WTC11 (cell line): ENCODE measurements at regions not wholly inside any gene's neighbourhood (a gene's known extent, or its start where the extent isn't known, plus 50 kb on each side); places are given as distances from the start of the nearest gene placed in this dataset.

ENCODE experiments used
- ATAC-seq: fragments of 200-7000 bp; cut with Tn5 transposase; 2 replicates; pipeline ENCODE4 v1.10.0; 2021; ENCODE audit warnings: mild to moderate bottlenecking, moderate library complexity
- CTCF ChIA-PET: fragments of 300-600 bp; sonication (Branson Sonifier 250); formaldehyde crosslinking; loops from one replicate; lab custom pipeline; 2021; ENCODE audit warnings: antibody characterized with exemption; lab: Charles Lee
- POLR2A ChIA-PET: fragments of 350-600 bp; sonication (Branson Sonifier 250); formaldehyde crosslinking; loops from one replicate; lab custom pipeline; 2021; ENCODE audit warnings: antibody characterized with exemption; lab: Charles Lee
- DNase-seq: peaks from one replicate; pipeline ENCODE4 v3.0.0; 2021; ENCODE audit warnings: low spot score
- H3K27ac Mint-ChIP-seq: 2 replicates; pipeline ENCODE4 v1.8.0; 2021; ENCODE audit warnings: mixed read lengths
- H3K27me3 Mint-ChIP-seq: 2 replicates; pipeline ENCODE4 v1.8.0; 2021; ENCODE audit warnings: low read depth, mild to moderate bottlenecking, moderate library complexity, mixed read lengths
- H3K36me3 Mint-ChIP-seq: 2 replicates; pipeline ENCODE4 v1.8.0; 2021; ENCODE audit warnings: mixed read lengths
- H3K4me1 Mint-ChIP-seq: 2 replicates; pipeline ENCODE4 v1.8.0; 2022; ENCODE audit warnings: mixed read lengths
- H3K4me3 Mint-ChIP-seq: 2 replicates; pipeline ENCODE4 v1.8.0; 2021; ENCODE audit warnings: mild to moderate bottlenecking, moderate library complexity, mixed read lengths
- H3K9me3 Mint-ChIP-seq: 2 replicates; pipeline ENCODE4 v1.8.0; 2021; ENCODE audit warnings: mixed read lengths
- ATF1 ChIP-seq: sonication (generic); formaldehyde crosslinking; IDR thresholded peaks from 2 replicates; pipeline ENCODE4 v1.8.1; 2023; ENCODE audit warnings: mild to moderate bottlenecking, moderate library complexity, missing genetic modification reagents
- CBFB ChIP-seq: sonication (generic); formaldehyde crosslinking; IDR thresholded peaks from 2 replicates; pipeline ENCODE4 v1.8.1; 2022; ENCODE audit warnings: mild to moderate bottlenecking, low read depth, missing genetic modification reagents
- ESRRA ChIP-seq: sonication (generic); formaldehyde crosslinking; IDR thresholded peaks from 2 replicates; pipeline ENCODE4 v1.8.1; 2022; ENCODE audit warnings: mild to moderate bottlenecking, missing genetic modification reagents, borderline replicate concordance
- GTF2I ChIP-seq: fragments of 250-450 bp; sonication (Bioruptor Pico); conservative IDR thresholded peaks from 2 replicates; pipeline ENCODE4 v1.4.0; 2021; ENCODE audit warnings: mild to moderate bottlenecking
- JAZF1 ChIP-seq: fragments of 250-450 bp; sonication (Bioruptor Pico); IDR thresholded peaks from 2 replicates; pipeline ENCODE4 v1.9.0; 2021; ENCODE audit warnings: moderate library complexity, mild to moderate bottlenecking, inconsistent platforms
- RORB ChIP-seq: fragments of 250-450 bp; sonication (Bioruptor Pico); IDR thresholded peaks from 2 replicates; pipeline ENCODE4 v1.9.0; 2021; ENCODE audit warnings: mild to moderate bottlenecking
- ZNF232 ChIP-seq: sonication (generic); formaldehyde crosslinking; IDR thresholded peaks from 2 replicates; pipeline ENCODE4 v1.8.0; 2022; ENCODE audit warnings: mild to moderate bottlenecking, missing genetic modification reagents
- TF ChIP-seq, protein P1 (sequence below): sonication (generic); formaldehyde crosslinking; IDR thresholded peaks from 2 replicates; pipeline ENCODE4 v1.8.1; 2023; ENCODE audit warnings: mild to moderate bottlenecking, missing genetic modification reagents, borderline replicate concordance
- TF ChIP-seq, protein P2 (sequence below): fragments of 250-450 bp; sonication (Bioruptor Pico); IDR thresholded peaks from 2 replicates; pipeline ENCODE4 v1.9.0; 2021; ENCODE audit warnings: mild to moderate bottlenecking
- TF ChIP-seq, protein P3 (sequence below): sonication (generic); formaldehyde crosslinking; IDR thresholded peaks from 2 replicates; pipeline ENCODE4 v1.8.0; 2022; ENCODE audit warnings: missing genetic modification reagents
- TF ChIP-seq, protein P4 (sequence below): sonication (generic); formaldehyde crosslinking; IDR thresholded peaks from 2 replicates; pipeline ENCODE4 v1.8.1; 2023; ENCODE audit warnings: mild to moderate bottlenecking, moderate library complexity, missing genetic modification reagents
- TF ChIP-seq, protein P5 (sequence below): sonication (generic); formaldehyde crosslinking; IDR thresholded peaks from 2 replicates; pipeline ENCODE4 v1.8.0; 2023; ENCODE audit warnings: mild to moderate bottlenecking, missing genetic modification reagents
- TF ChIP-seq, protein P6 (sequence below): fragments of 250-450 bp; sonication (Bioruptor Pico); IDR thresholded peaks from 2 replicates; pipeline ENCODE4 v1.9.0; 2021; ENCODE audit warnings: moderate library complexity, mild to moderate bottlenecking, inconsistent platforms, borderline replicate concordance

DNA sequence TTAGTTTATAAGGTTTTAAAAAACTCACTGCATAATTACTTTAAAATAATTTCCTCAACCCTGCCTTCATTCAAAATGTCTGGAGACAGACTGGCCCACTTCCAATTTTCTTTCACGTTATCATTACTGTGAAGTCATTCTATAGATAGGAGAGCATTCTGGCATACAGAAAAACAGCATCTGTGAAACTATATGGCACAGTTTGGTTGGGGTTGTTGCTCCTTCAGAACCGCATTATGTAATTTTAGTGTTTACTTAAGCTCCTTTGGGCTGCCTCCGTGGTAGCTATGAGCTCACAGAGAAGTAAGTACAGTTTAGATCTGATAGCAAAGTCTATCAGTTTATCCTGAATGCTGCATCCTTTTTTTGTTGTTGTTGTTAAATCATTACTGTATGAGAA lies 104.3 kb downstream of the KCNRG start (continued):
- TF ChIP-seq, protein P1, sequence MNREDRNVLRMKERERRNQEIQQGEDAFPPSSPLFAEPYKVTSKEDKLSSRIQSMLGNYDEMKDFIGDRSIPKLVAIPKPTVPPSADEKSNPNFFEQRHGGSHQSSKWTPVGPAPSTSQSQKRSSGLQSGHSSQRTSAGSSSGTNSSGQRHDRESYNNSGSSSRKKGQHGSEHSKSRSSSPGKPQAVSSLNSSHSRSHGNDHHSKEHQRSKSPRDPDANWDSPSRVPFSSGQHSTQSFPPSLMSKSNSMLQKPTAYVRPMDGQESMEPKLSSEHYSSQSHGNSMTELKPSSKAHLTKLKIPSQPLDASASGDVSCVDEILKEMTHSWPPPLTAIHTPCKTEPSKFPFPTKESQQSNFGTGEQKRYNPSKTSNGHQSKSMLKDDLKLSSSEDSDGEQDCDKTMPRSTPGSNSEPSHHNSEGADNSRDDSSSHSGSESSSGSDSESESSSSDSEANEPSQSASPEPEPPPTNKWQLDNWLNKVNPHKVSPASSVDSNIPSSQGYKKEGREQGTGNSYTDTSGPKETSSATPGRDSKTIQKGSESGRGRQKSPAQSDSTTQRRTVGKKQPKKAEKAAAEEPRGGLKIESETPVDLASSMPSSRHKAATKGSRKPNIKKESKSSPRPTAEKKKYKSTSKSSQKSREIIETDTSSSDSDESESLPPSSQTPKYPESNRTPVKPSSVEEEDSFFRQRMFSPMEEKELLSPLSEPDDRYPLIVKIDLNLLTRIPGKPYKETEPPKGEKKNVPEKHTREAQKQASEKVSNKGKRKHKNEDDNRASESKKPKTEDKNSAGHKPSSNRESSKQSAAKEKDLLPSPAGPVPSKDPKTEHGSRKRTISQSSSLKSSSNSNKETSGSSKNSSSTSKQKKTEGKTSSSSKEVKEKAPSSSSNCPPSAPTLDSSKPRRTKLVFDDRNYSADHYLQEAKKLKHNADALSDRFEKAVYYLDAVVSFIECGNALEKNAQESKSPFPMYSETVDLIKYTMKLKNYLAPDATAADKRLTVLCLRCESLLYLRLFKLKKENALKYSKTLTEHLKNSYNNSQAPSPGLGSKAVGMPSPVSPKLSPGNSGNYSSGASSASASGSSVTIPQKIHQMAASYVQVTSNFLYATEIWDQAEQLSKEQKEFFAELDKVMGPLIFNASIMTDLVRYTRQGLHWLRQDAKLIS (CRISPR knock-in tag), result no peak
- no peak for TF ChIP-seq RORB (CRISPR knock-in tag)
- TF ChIP-seq GTF2I (CRISPR knock-in tag), result no peak
- TF ChIP-seq, protein P2, sequence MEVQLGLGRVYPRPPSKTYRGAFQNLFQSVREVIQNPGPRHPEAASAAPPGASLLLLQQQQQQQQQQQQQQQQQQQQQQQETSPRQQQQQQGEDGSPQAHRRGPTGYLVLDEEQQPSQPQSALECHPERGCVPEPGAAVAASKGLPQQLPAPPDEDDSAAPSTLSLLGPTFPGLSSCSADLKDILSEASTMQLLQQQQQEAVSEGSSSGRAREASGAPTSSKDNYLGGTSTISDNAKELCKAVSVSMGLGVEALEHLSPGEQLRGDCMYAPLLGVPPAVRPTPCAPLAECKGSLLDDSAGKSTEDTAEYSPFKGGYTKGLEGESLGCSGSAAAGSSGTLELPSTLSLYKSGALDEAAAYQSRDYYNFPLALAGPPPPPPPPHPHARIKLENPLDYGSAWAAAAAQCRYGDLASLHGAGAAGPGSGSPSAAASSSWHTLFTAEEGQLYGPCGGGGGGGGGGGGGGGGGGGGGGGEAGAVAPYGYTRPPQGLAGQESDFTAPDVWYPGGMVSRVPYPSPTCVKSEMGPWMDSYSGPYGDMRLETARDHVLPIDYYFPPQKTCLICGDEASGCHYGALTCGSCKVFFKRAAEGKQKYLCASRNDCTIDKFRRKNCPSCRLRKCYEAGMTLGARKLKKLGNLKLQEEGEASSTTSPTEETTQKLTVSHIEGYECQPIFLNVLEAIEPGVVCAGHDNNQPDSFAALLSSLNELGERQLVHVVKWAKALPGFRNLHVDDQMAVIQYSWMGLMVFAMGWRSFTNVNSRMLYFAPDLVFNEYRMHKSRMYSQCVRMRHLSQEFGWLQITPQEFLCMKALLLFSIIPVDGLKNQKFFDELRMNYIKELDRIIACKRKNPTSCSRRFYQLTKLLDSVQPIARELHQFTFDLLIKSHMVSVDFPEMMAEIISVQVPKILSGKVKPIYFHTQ (CRISPR knock-in tag), result no peak
- TF ChIP-seq, protein P3, sequence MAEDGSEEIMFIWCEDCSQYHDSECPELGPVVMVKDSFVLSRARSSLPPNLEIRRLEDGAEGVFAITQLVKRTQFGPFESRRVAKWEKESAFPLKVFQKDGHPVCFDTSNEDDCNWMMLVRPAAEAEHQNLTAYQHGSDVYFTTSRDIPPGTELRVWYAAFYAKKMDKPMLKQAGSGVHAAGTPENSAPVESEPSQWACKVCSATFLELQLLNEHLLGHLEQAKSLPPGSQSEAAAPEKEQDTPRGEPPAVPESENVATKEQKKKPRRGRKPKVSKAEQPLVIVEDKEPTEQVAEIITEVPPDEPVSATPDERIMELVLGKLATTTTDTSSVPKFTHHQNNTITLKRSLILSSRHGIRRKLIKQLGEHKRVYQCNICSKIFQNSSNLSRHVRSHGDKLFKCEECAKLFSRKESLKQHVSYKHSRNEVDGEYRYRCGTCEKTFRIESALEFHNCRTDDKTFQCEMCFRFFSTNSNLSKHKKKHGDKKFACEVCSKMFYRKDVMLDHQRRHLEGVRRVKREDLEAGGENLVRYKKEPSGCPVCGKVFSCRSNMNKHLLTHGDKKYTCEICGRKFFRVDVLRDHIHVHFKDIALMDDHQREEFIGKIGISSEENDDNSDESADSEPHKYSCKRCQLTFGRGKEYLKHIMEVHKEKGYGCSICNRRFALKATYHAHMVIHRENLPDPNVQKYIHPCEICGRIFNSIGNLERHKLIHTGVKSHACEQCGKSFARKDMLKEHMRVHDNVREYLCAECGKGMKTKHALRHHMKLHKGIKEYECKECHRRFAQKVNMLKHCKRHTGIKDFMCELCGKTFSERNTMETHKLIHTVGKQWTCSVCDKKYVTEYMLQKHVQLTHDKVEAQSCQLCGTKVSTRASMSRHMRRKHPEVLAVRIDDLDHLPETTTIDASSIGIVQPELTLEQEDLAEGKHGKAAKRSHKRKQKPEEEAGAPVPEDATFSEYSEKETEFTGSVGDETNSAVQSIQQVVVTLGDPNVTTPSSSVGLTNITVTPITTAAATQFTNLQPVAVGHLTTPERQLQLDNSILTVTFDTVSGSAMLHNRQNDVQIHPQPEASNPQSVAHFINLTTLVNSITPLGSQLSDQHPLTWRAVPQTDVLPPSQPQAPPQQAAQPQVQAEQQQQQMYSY (CRISPR knock-in tag), result no peak
- TF ChIP-seq, protein P4, sequence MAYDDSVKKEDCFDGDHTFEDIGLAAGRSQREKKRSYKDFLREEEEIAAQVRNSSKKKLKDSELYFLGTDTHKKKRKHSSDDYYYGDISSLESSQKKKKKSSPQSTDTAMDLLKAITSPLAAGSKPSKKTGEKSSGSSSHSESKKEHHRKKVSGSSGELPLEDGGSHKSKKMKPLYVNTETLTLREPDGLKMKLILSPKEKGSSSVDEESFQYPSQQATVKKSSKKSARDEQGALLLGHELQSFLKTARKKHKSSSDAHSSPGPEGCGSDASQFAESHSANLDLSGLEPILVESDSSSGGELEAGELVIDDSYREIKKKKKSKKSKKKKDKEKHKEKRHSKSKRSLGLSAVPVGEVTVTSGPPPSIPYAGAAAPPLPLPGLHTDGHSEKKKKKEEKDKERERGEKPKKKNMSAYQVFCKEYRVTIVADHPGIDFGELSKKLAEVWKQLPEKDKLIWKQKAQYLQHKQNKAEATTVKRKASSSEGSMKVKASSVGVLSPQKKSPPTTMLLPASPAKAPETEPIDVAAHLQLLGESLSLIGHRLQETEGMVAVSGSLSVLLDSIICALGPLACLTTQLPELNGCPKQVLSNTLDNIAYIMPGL (CRISPR knock-in tag), result no peak
- TF ChIP-seq JAZF1 (CRISPR knock-in tag), result no peak
- TF ChIP-seq ATF1 (CRISPR knock-in tag), result no peak
- TF ChIP-seq, protein P5, sequence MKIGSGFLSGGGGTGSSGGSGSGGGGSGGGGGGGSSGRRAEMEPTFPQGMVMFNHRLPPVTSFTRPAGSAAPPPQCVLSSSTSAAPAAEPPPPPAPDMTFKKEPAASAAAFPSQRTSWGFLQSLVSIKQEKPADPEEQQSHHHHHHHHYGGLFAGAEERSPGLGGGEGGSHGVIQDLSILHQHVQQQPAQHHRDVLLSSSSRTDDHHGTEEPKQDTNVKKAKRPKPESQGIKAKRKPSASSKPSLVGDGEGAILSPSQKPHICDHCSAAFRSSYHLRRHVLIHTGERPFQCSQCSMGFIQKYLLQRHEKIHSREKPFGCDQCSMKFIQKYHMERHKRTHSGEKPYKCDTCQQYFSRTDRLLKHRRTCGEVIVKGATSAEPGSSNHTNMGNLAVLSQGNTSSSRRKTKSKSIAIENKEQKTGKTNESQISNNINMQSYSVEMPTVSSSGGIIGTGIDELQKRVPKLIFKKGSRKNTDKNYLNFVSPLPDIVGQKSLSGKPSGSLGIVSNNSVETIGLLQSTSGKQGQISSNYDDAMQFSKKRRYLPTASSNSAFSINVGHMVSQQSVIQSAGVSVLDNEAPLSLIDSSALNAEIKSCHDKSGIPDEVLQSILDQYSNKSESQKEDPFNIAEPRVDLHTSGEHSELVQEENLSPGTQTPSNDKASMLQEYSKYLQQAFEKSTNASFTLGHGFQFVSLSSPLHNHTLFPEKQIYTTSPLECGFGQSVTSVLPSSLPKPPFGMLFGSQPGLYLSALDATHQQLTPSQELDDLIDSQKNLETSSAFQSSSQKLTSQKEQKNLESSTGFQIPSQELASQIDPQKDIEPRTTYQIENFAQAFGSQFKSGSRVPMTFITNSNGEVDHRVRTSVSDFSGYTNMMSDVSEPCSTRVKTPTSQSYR (CRISPR knock-in tag), result no peak

DNA sequence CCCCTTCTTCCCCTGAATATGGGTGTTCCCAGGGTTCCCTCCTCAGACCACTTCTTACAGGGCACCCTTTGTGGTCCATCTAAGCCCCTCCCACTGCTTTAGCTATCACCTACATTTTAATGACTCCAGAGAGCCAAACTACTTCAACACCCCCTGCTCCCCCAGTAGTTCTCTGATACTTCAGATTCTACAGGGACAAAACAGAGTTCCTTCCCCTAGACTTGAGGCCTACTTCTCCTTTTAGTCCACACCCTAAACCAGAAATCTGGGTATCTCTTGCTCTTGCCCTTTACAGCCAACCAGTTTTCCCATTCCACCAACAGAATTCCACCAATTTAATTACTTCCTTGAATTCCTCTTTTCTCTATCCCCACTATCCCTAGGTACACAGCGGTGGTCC lies 107.2 kb downstream of the KCNRG start:
- Mint-ChIP-seq H3K4me1 (peaks cover 38% of the 10 kb centered on the region), H3K4me3 (no peak overlapping the region), H3K9me3 (no peaks in the 10 kb centered on the region), H3K27me3 (peaks cover 64% of the 10 kb centered on the region), H3K36me3 (no peaks in the 10 kb centered on the region), H3K27ac (no peak overlapping the region)
- DNase-seq (no peak), ATAC-seq (no peak)
- ChIA-PET POLR2A (no interaction called here), CTCF (interaction anchor here (6.3 kb wide), 1 partner anchor 125 kb away, joined by 49 read pairs; the partner anchor contains the start of gene TRIM13)
- TF ChIP-seq, protein P6, sequence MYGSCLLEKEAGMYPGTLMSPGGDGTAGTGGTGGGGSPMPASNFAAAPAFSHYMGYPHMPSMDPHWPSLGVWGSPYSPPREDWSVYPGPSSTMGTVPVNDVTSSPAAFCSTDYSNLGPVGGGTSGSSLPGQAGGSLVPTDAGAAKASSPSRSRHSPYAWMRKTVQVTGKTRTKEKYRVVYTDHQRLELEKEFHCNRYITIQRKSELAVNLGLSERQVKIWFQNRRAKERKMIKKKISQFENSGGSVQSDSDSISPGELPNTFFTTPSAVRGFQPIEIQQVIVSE (CRISPR knock-in tag), result no peak
- TF ChIP-seq RORB (CRISPR knock-in tag) (no peak), ESRRA (CRISPR knock-in tag) (no peak), ZNF232 (CRISPR knock-in tag) (no peak), JAZF1 (CRISPR knock-in tag) (no peak), CBFB (CRISPR knock-in tag) (no peak)
- TF ChIP-seq, protein P3 (CRISPR knock-in tag), result no peak
